Stomach (tissue), 8 donors: ENCODE measurements at regions not wholly inside any gene's neighbourhood (a gene's known extent, or its start where the extent isn't known, plus 50 kb on each side); places are given as distances from the start of the nearest gene placed in this dataset.

Source experiments
- DNase-seq, 2 donors: peaks; one replicate each; pipeline versions ENCODE4 v3.0.0 to v3.0.0-alpha.2; 2013 to 2019
- H3K27ac ChIP-seq, 5 donors: fragments of 200-600 bp in 4 of 5; sonication (generic) in 4 of 5; one replicate each; pipeline ENCODE4 v1.5.1; 2013 to 2019; ENCODE audit warnings: mild to moderate bottlenecking in 1 of 5, moderate library complexity in 1 of 5
- H3K27me3 ChIP-seq, 3 donors: fragments of 200-600 bp; sonication (generic); one replicate each; pipeline ENCODE4 v1.5.1; 2017 to 2019; ENCODE audit warnings: mixed run types in 1 of 3
- H3K36me3 ChIP-seq, 4 donors: fragments of 200-600 bp; sonication (generic); 1 replicate in 3 of 4; 2 replicates in 1 of 4; pipeline ENCODE4 v1.5.1; 2016 to 2019
- H3K4me1 ChIP-seq, 4 donors: fragments of 200-600 bp; sonication (generic); one replicate each; pipeline ENCODE4 v1.5.1; 2016 to 2019
- H3K4me3 ChIP-seq, 4 donors: fragments of 200-600 bp; sonication (generic) in 3 of 4; one replicate each; pipeline ENCODE4 v1.5.1; 2016 to 2019; ENCODE audit warnings: mild to moderate bottlenecking in 1 of 4
- H3K9me3 ChIP-seq, 4 donors: fragments of 200-600 bp; sonication (generic); one replicate each; pipeline ENCODE4 v1.5.1; 2016 to 2019
- EP300 ChIP-seq: sonication (generic); formaldehyde crosslinking; IDR thresholded peaks from one replicate; pipeline ENCODE4 v1.6.1; 2017; ENCODE audit warnings: antibody characterized with exemption
- POLR2A ChIP-seq, 4 donors: fragments of 450-650 bp; IDR thresholded peaks; one replicate each; pipeline ENCODE4 v1.6.1; 2016; ENCODE audit warnings: antibody characterized with exemption in 4 of 4, control low read depth in 2 of 4, mild to moderate bottlenecking in 1 of 4, moderate library complexity in 1 of 4
- POLR2AphosphoS5 ChIP-seq, 3 donors: sonication (generic); formaldehyde crosslinking; IDR thresholded peaks; one replicate each; pipeline ENCODE4 v1.6.1; 2016; ENCODE audit warnings: antibody characterized with exemption in 3 of 3
- WGBS, 5 donors: extraction: QIAGEN DNeasy Blood & Tissue Kit in 3 of 5; methylation state at CpG; one replicate each; pipeline versions ENCODE4 v1.1.5 to v1.1.7; 2013 to 2018; 5-methylcytosine and 5-hydroxymethylcytosine counted together
- intact Hi-C: fragments of 100-400 bp; cut with DNase I; formaldehyde crosslinking; loops from one replicate; pipeline ENCODE4 v1.15.1; 2023; ENCODE audit warnings: low total_unique reads
- TF ChIP-seq, protein P1 (sequence below), 7 experiments: fragments of 450-650 bp in 4 of 7; fragments of 200-600 bp in 3 of 7; sonication (generic) in 3 of 7; IDR thresholded peaks; one replicate each; pipeline ENCODE4 v1.5.1; 2016 to 2019; ENCODE audit warnings: antibody characterized with exemption in 7 of 7, control low read depth in 2 of 7, mild to moderate bottlenecking in 1 of 7
- donor health status: healthy with polysubstance abuse.
- donor health status: Bipolar disorder and iron deficiency.
- donor health status: healthy.

DNA sequence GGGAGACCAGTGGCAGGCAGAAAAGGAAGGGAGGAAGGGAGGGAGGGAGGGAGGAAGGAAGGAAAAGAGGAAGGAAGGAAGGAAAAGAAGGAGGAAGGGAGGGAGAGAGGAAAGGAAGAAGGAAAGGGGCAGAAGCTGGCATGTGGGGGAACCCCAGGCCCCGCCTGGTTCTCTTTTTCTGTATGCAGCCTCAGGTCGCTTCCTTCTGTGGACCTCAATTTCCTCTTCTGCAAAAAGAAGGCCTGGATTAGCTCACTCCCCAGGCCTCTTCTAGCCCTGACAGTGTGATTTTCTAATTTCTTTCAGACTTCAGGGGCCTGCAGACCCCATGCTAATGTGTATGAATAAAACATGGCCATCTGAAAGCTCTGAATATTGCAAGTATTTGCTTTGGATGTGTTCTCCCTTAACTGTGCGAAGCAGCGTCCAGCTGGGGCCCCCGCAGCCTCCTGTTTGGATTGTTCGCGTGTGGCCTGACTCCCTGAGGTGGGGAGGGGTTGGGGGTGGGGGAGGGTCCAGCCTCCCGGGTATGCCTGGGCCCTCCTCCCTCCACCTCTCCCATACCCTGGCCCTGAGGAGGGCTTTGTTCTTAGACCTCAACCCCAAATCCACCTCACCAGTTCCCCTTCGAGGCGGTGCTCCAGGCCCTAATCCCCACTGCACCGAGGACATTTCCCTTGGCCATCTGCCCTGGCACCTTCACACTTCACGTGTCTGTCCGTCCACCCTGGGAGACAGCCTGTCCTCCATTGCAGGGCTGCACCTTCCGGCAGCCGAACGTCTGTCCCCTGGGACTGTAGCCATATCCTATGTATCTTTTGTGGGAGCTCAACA is 199.9 kb upstream of the ATP6AP2 start:
- Histone ChIP-seq H3K4me1 (no peaks in the 10 kb centered on the region), H3K27me3 (peaks cover 0 to 3% (median 0%) of the 10 kb centered on the region in 3 donors), H3K4me3 (no peak overlapping the region), H3K27ac (no peak overlapping the region), H3K9me3 (peaks cover 0 to 9% (median under 1%) of the 10 kb centered on the region in 4 donors), H3K36me3 (no peaks in the 10 kb centered on the region)
- TF ChIP-seq POLR2AphosphoS5 (IDR thresholded peaks at IDR 0.05) (no peak), POLR2A (IDR thresholded peaks at IDR 0.05) (no peak), EP300 (no peak)
- TF ChIP-seq, protein P1, sequence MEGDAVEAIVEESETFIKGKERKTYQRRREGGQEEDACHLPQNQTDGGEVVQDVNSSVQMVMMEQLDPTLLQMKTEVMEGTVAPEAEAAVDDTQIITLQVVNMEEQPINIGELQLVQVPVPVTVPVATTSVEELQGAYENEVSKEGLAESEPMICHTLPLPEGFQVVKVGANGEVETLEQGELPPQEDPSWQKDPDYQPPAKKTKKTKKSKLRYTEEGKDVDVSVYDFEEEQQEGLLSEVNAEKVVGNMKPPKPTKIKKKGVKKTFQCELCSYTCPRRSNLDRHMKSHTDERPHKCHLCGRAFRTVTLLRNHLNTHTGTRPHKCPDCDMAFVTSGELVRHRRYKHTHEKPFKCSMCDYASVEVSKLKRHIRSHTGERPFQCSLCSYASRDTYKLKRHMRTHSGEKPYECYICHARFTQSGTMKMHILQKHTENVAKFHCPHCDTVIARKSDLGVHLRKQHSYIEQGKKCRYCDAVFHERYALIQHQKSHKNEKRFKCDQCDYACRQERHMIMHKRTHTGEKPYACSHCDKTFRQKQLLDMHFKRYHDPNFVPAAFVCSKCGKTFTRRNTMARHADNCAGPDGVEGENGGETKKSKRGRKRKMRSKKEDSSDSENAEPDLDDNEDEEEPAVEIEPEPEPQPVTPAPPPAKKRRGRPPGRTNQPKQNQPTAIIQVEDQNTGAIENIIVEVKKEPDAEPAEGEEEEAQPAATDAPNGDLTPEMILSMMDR (IDR thresholded peaks at IDR 0.05), result no peak
- DNase-seq, result peak in 1 of 2 donors; percentile 10
- intact Hi-C loops, result no loop called here
- WGBS, 5 donors, result 57 to 68% (median 64%) methylated on average over 10 to 16 of the region's 16 CpGs

DNA sequence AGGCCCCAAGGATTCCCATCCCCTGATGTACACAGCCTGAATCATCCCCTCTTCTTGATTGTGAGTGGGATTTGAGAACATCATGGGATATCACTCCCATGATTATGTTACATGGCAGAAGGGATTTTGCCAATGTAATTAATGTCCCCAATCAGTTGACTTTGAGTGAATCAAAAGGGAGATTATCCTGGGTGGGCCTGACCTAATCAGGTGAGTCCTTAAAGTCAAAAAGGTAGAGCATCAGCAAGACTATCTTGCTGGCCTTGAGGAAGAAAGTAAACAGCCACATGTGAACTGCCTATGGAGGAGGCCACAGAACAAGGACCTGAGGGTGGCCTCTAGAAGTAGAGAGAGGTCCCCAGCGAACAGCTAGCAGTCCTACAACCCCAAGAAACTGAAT is 203.1 kb upstream of the ATP6AP2 start:
- Histone ChIP-seq H3K36me3 (no peaks in the 10 kb centered on the region), H3K27ac (no peak overlapping the region), H3K9me3 (peaks cover 0 to 9% (median under 1%) of the 10 kb centered on the region in 4 donors), H3K4me3 (no peak overlapping the region), H3K4me1 (no peaks in the 10 kb centered on the region), H3K27me3 (peaks cover 0 to 3% (median 0%) of the 10 kb centered on the region in 3 donors)
- no peak for DNase-seq
- WGBS, 5 donors, result 69 to 96% (median 92%) methylated on average over 1 of the region's 1 CpG
- intact Hi-C loops, result no loop called here
- TF ChIP-seq, protein P1 (IDR thresholded peaks at IDR 0.05), result no peak
- TF ChIP-seq POLR2AphosphoS5 (IDR thresholded peaks at IDR 0.05) (no peak), POLR2A (IDR thresholded peaks at IDR 0.05) (no peak), EP300 (no peak)

DNA sequence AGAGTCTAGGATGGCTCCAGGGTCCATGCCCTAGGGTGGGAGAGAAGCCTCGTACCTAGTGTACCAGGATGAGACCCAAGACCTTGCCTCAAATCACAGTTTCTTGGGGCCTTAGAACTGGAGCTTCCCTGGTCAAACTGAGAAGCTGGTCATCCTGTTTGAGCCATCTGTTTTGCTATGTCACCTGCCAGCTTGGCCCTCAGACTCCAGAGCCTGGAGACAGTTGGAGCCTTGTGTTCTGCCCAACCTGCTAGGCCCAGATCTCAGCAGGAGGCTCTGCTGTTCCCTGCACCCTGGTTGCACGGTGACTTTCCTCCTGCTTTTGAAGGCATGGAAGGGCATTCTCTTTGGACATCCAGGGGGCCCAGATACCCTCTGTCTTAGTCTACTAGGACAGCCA is 206.3 kb upstream of the ATP6AP2 start:
- H3K27ac ChIP-seq, result no peak overlapping the region
- no peak for DNase-seq
- intact Hi-C loops, result no loop called here
- TF ChIP-seq POLR2A (IDR thresholded peaks at IDR 0.05) (no peak), EP300 (no peak), POLR2AphosphoS5 (IDR thresholded peaks at IDR 0.05) (no peak)
- TF ChIP-seq, protein P1 (IDR thresholded peaks at IDR 0.05), result no peak
- no peak overlapping the region for H3K4me3 ChIP-seq
- no peaks in the 10 kb centered on the region for H3K36me3 ChIP-seq
- WGBS, 5 donors, result 82 to 100% (median 91%) methylated on average over 2 of the region's 2 CpGs
- no peaks in the 10 kb centered on the region for H3K4me1 ChIP-seq
- H3K27me3 ChIP-seq, result no peaks in the 10 kb centered on the region
- peaks cover 0 to 9% (median under 1%) of the 10 kb centered on the region in 4 donors for H3K9me3 ChIP-seq

DNA sequence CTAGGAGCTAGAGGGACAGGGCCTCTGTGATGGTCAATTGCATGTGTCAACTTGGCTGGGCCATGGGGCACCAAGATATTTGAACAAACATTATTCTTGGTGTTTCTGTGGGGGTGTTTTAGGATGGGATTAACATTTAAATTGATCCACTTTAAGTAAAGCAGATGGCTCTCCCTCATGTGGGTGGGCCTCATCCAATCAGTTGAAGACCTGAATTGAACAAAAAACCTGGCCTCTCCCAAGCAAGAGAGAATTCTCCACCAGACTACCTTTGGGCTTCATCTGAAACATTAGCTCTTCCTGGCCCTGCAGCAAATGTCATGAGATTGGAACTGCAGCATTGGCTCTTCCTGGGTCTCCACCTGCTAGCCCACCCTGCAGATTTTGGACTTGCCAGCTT is 207.1 kb upstream of the ATP6AP2 start:
- TF ChIP-seq, protein P1 (IDR thresholded peaks at IDR 0.05), result no peak
- TF ChIP-seq POLR2A (IDR thresholded peaks at IDR 0.05), result no peak
- TF ChIP-seq POLR2AphosphoS5 (IDR thresholded peaks at IDR 0.05), result no peak
- no peak for TF ChIP-seq EP300
- H3K36me3 ChIP-seq, result no peaks in the 10 kb centered on the region
- H3K27ac ChIP-seq, result no peak overlapping the region
- intact Hi-C loops, result no loop called here
- peaks cover 0 to 9% (median 0%) of the 10 kb centered on the region in 4 donors for H3K9me3 ChIP-seq
- H3K4me3 ChIP-seq, result no peak overlapping the region
- no peaks in the 10 kb centered on the region for H3K4me1 ChIP-seq
- H3K27me3 ChIP-seq, result no peaks in the 10 kb centered on the region
- DNase-seq, result no peak
